Neural progenitor cell (in vitro differentiated cells): ENCODE measurements at regions not wholly inside any gene's neighbourhood (a gene's known extent, or its start where the extent isn't known, plus 50 kb on each side); places are given as distances from the start of the nearest gene placed in this dataset.

ENCODE experiments used
- DNase-seq: peaks from one replicate; pipeline ENCODE4 v3.0.0-alpha.2; 2016; ENCODE audit warnings: low spot score
- H2AFZ ChIP-seq: fragments of 200-600 bp; sonication (generic); replicated peaks from 2 replicates; pipeline ENCODE4 v1.6.1; 2016; ENCODE audit warnings: antibody characterized with exemption
- H3F3A ChIP-seq: fragments of 200-600 bp; sonication (generic); 2 replicates; pipeline ENCODE4 v1.6.1; 2016; ENCODE audit warnings: antibody characterized with exemption, low read depth
- H3K27ac ChIP-seq: fragments of 200-600 bp; sonication (generic); 2 replicates; pipeline ENCODE4 v1.5.1; 2016; ENCODE audit warnings: mild to moderate bottlenecking
- H3K27me3 ChIP-seq: fragments of 200-600 bp; sonication (generic); 2 replicates; pipeline ENCODE4 v1.6.1; 2016; ENCODE audit warnings: mild to moderate bottlenecking, moderate library complexity
- H3K36me3 ChIP-seq: fragments of 200-600 bp; sonication (generic); 2 replicates; pipeline ENCODE4 v1.5.1; 2016
- H3K4me1 ChIP-seq: fragments of 200-600 bp; sonication (generic); 2 replicates; pipeline ENCODE4 v1.6.1; 2016; ENCODE audit warnings: mixed run types
- H3K4me2 ChIP-seq: fragments of 200-600 bp; sonication (generic); 2 replicates; pipeline ENCODE4 v1.6.1; 2016
- H3K4me3 ChIP-seq: fragments of 200-600 bp; sonication (generic); 2 replicates; pipeline ENCODE4 v1.5.1; 2016
- H3K79me2 ChIP-seq: fragments of 200-600 bp; sonication (generic); 2 replicates; pipeline ENCODE4 v1.6.1; 2016; ENCODE audit warnings: low read depth
- H3K9ac ChIP-seq: fragments of 200-600 bp; sonication (generic); 2 replicates; pipeline ENCODE4 v1.6.1; 2016
- H3K9me3 ChIP-seq: fragments of 200-600 bp; sonication (generic); 2 replicates; pipeline ENCODE4 v1.5.1; 2016; ENCODE audit warnings: low read depth
- H4K20me1 ChIP-seq: fragments of 200-600 bp; sonication (generic); 2 replicates; pipeline ENCODE4 v1.6.1; 2016; ENCODE audit warnings: low read depth
- H3K27ac Mint-ChIP-seq: 3 replicates; pipeline ENCODE4 v1.8.0; 2021; ENCODE audit warnings: mixed read lengths
- H3K27me3 Mint-ChIP-seq: 2 replicates; pipeline ENCODE4 v1.8.0; 2022; ENCODE audit warnings: low read depth, mild to moderate bottlenecking, inconsistent platforms, moderate library complexity, mixed read lengths; ENCODE audit not compliant: insufficient read depth
- H3K36me3 Mint-ChIP-seq: 3 replicates; pipeline ENCODE4 v1.8.0; 2021; ENCODE audit warnings: mixed read lengths
- H3K4me1 Mint-ChIP-seq: 3 replicates; pipeline ENCODE4 v1.8.0; 2021; ENCODE audit warnings: mixed read lengths
- H3K4me3 Mint-ChIP-seq: 3 replicates; pipeline ENCODE4 v1.8.0; 2021; ENCODE audit warnings: mild to moderate bottlenecking, moderate library complexity, mixed read lengths
- H3K9me3 Mint-ChIP-seq: 3 replicates; pipeline ENCODE4 v1.8.0; 2020; ENCODE audit warnings: mixed read lengths
- EZH2 ChIP-seq: fragments of 200-600 bp; sonication (generic); IDR thresholded peaks from 2 replicates; pipeline ENCODE4 v1.6.1; 2017; ENCODE audit warnings: antibody characterized with exemption, mild to moderate bottlenecking, moderate library complexity
- EZH2phosphoT487 ChIP-seq: fragments of 200-600 bp; sonication (generic); IDR thresholded peaks from 2 replicates; pipeline ENCODE4 v1.6.1; 2017; ENCODE audit warnings: antibody characterized with exemption
- TF ChIP-seq, protein P1 (sequence below): fragments of 200-600 bp; sonication (generic); IDR thresholded peaks from 2 replicates; pipeline ENCODE4 v1.5.1; 2017; ENCODE audit warnings: antibody characterized with exemption, mild to moderate bottlenecking

DNA sequence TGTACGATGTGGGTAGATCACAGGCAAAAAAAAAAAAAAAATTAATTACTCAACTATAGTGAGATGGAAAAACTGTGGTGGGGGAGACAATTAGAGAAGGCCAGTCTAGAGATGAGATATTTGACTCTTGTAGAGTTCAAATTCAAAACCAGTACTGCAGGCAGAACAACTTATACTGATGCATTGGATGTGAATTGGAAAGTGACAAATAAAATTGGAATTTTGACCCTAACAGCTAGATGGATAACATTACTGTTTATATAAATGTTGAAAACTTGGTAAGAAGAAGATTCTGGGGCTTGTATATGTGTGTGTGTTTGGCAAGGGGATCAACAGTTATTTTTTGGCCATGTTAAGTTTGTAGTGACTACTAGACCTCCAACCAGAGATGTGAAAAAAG lies 256.9 kb downstream of the RND3 start:
- H3K4me1 Mint-ChIP-seq: no peaks in the 10 kb centered on the region
- Histone ChIP-seq H3K4me2 (no peak overlapping the region), H3K9ac (no peak overlapping the region), H3K4me1 (no peaks in the 10 kb centered on the region), H3K27ac (no peak overlapping the region), H3K36me3 (no peaks in the 10 kb centered on the region), H3K27me3 (no peaks in the 10 kb centered on the region), H2AFZ (no peak overlapping the region), H3K4me3 (no peak overlapping the region), H3K9me3 (no peaks in the 10 kb centered on the region), H3F3A (no peaks in the 10 kb centered on the region), H3K79me2 (no peaks in the 10 kb centered on the region), H4K20me1 (no peaks in the 10 kb centered on the region)
- no peaks in the 10 kb centered on the region for H3K36me3 Mint-ChIP-seq
- no peak for DNase-seq
- no peak overlapping the region for H3K27ac Mint-ChIP-seq
- H3K4me3 Mint-ChIP-seq: no peak overlapping the region
- no peaks in the 10 kb centered on the region for H3K27me3 Mint-ChIP-seq
- TF ChIP-seq EZH2 (no peak), EZH2phosphoT487 (no peak)
- TF ChIP-seq, protein P1, sequence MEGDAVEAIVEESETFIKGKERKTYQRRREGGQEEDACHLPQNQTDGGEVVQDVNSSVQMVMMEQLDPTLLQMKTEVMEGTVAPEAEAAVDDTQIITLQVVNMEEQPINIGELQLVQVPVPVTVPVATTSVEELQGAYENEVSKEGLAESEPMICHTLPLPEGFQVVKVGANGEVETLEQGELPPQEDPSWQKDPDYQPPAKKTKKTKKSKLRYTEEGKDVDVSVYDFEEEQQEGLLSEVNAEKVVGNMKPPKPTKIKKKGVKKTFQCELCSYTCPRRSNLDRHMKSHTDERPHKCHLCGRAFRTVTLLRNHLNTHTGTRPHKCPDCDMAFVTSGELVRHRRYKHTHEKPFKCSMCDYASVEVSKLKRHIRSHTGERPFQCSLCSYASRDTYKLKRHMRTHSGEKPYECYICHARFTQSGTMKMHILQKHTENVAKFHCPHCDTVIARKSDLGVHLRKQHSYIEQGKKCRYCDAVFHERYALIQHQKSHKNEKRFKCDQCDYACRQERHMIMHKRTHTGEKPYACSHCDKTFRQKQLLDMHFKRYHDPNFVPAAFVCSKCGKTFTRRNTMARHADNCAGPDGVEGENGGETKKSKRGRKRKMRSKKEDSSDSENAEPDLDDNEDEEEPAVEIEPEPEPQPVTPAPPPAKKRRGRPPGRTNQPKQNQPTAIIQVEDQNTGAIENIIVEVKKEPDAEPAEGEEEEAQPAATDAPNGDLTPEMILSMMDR: no peak
- no peaks in the 10 kb centered on the region for H3K9me3 Mint-ChIP-seq

DNA sequence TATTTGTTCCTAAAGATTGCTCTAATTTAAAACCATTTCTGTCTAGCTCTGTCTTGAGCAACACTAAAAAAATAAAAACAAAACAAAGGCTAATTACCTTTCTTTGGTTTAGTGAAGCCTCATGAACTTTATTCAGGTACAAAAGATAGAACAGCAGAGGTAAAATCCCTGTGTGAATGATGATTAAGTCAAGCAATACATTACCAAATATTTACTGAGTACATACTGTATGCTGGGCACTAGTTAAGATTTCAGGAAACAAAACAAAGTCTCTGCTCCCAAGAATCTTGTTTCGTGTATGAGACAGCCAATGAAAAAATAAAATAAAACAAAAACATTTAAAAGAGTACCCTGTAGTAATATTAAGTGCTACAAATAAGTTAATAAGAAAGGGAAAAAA lies 257.5 kb downstream of the RND3 start:
- no peaks in the 10 kb centered on the region for H3K27me3 ChIP-seq
- no peaks in the 10 kb centered on the region for H3K9me3 Mint-ChIP-seq
- H3K9ac ChIP-seq: no peak overlapping the region
- H3K4me2 ChIP-seq: no peak overlapping the region
- H3K36me3 ChIP-seq: no peaks in the 10 kb centered on the region
- H3K4me3 Mint-ChIP-seq: no peak overlapping the region
- H3F3A ChIP-seq: no peaks in the 10 kb centered on the region
- H3K27me3 Mint-ChIP-seq: no peaks in the 10 kb centered on the region
- H3K9me3 ChIP-seq: no peaks in the 10 kb centered on the region
- no peak overlapping the region for H2AFZ ChIP-seq
- no peaks in the 10 kb centered on the region for H3K4me1 Mint-ChIP-seq
- no peak overlapping the region for H3K27ac Mint-ChIP-seq
- TF ChIP-seq, protein P1: no peak
- no peak for TF ChIP-seq EZH2
- no peak for TF ChIP-seq EZH2phosphoT487
- H3K27ac ChIP-seq: no peak overlapping the region
- no peaks in the 10 kb centered on the region for H3K79me2 ChIP-seq
- H3K36me3 Mint-ChIP-seq: no peaks in the 10 kb centered on the region
- no peaks in the 10 kb centered on the region for H4K20me1 ChIP-seq
- no peaks in the 10 kb centered on the region for H3K4me1 ChIP-seq
- no peak overlapping the region for H3K4me3 ChIP-seq
- no peak for DNase-seq

DNA sequence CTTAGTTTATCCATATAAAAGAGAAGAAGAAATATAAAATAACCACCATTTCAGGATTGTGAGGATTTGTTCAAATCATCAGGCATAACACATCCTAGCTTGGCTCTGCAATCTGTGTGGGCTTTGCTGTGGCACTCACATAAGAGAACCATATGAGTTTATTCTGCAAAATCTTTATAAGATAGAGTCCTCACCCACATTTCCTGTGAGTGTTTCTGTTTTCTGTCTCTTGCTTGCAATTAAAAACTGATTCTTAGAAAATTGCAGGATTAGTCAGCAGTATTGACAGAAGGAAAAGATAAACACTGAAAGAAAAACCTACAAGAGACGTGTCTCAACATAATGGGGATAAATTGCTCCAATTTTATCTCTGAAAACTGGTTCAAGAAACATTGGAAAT lies 258.5 kb downstream of the RND3 start:
- Mint-ChIP-seq H3K9me3 (no peaks in the 10 kb centered on the region), H3K4me3 (no peak overlapping the region), H3K27me3 (peaks cover 3% of the 10 kb centered on the region), H3K4me1 (no peaks in the 10 kb centered on the region), H3K27ac (no peak overlapping the region), H3K36me3 (no peaks in the 10 kb centered on the region)
- Histone ChIP-seq H3K4me1 (no peaks in the 10 kb centered on the region), H3K4me2 (no peak overlapping the region), H3K9ac (no peak overlapping the region), H3K4me3 (no peak overlapping the region), H3K79me2 (no peaks in the 10 kb centered on the region), H4K20me1 (no peaks in the 10 kb centered on the region), H2AFZ (no peak overlapping the region), H3K9me3 (no peaks in the 10 kb centered on the region), H3K36me3 (no peaks in the 10 kb centered on the region), H3K27ac (no peak overlapping the region), H3F3A (no peaks in the 10 kb centered on the region), H3K27me3 (no peaks in the 10 kb centered on the region)
- DNase-seq: no peak
- TF ChIP-seq, protein P1: no peak
- TF ChIP-seq EZH2: no peak
- no peak for TF ChIP-seq EZH2phosphoT487

DNA sequence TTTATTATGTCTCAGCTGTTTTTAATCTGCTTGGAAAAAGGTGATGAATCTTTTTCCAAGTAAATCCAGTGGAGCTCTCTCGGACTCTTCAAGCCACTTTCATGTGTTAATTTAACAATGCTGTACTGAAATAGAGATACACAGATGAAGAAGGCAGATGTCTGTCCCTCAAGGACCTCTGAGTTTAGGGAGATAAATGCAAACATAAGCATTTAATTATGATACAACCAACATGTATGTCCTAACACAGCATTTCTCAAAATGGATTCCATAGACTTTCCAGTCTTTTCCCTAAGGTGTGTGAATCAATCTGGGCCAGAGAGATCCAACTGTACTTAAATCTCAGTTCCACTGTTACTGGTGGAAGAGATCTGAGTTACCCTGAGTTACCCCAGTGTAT lies 262.4 kb downstream of the RND3 start:
- DNase-seq: no peak
- H3K27ac Mint-ChIP-seq: no peak overlapping the region
- H2AFZ ChIP-seq: no peak overlapping the region
- no peaks in the 10 kb centered on the region for H3K27me3 ChIP-seq
- no peak overlapping the region for H3K9ac ChIP-seq
- H3F3A ChIP-seq: no peaks in the 10 kb centered on the region
- peaks cover 3% of the 10 kb centered on the region for H3K27me3 Mint-ChIP-seq
- H3K36me3 Mint-ChIP-seq: no peaks in the 10 kb centered on the region
- no peaks in the 10 kb centered on the region for H3K4me1 ChIP-seq
- no peaks in the 10 kb centered on the region for H3K4me1 Mint-ChIP-seq
- H3K9me3 ChIP-seq: no peaks in the 10 kb centered on the region
- H3K36me3 ChIP-seq: no peaks in the 10 kb centered on the region
- TF ChIP-seq EZH2phosphoT487: no peak
- TF ChIP-seq, protein P1: no peak
- TF ChIP-seq EZH2: no peak
- no peaks in the 10 kb centered on the region for H3K79me2 ChIP-seq
- H3K9me3 Mint-ChIP-seq: no peaks in the 10 kb centered on the region
- H3K4me3 Mint-ChIP-seq: no peak overlapping the region
- H4K20me1 ChIP-seq: no peaks in the 10 kb centered on the region
- no peak overlapping the region for H3K4me2 ChIP-seq
- no peak overlapping the region for H3K4me3 ChIP-seq
- no peak overlapping the region for H3K27ac ChIP-seq
